ENCODE measurements at regions not wholly inside any gene's neighbourhood (a gene's known extent, or its start where the extent isn't known, plus 50 kb on each side); places are given as distances from the start of the nearest gene placed in this dataset.

GRCh38 chr3:15978801-15979200 lies 181.0 kb upstream of the ANKRD28 start:
- intact Hi-C loops (cut with micrococcal nuclease; ENCODE audit: unreplicated experiment) = no loop called here
- Histone ChIP-seq H3K36me3 (ENCODE audit: control insufficient read depth in 2 of 2, insufficient read depth in 2 of 2, low read length in 1 of 2) (no peaks in the 10 kb centered on the region), H3K4me3 (no peak overlapping the region), H3K4me2 (ENCODE audit: control insufficient read depth, insufficient read depth) (no peak overlapping the region), H3K27me3 (replicated peaks in 1 of 2; ENCODE audit: control insufficient read depth in 2 of 2, insufficient read depth in 2 of 2, low read length in 1 of 2) (no peaks in the 10 kb centered on the region), H2AFZ (ENCODE audit: control insufficient read depth, low read depth, low read length) (no peak overlapping the region), H3K9me3 (replicated peaks; ENCODE audit: control insufficient read depth, insufficient read depth, low read length) (no peaks in the 10 kb centered on the region), H3K9ac (ENCODE audit: control insufficient read depth, insufficient read depth, low read length) (no peak overlapping the region), H4K20me1 (ENCODE audit: control insufficient read depth, insufficient read depth) (no peaks in the 10 kb centered on the region), H3K79me2 (ENCODE audit: control insufficient read depth, insufficient read depth, low read length) (no peaks in the 10 kb centered on the region), H3K27ac (ENCODE audit: control insufficient read depth, insufficient read depth) (no peak overlapping the region), H3K4me1 (ENCODE audit: control insufficient read depth, insufficient read depth, low read length) (no peaks in the 10 kb centered on the region)
- CTCF ChIA-PET = interaction anchor here (1.7 kb wide), 1 partner anchor 9 kb away, joined by 3 read pairs; no protein-coding TSS in a partner anchor
- SMC1A ChIA-PET (ENCODE audit: uncharacterized antibody, unreplicated experiment) = no interaction called here
- FAIRE-seq (no peak), ATAC-seq (no peak), DNase-seq (ENCODE audit: low read depth, low spot score) (no peak)
- BruUV-seq (replicated peaks) = no TSS peak
- in situ Hi-C loops (cut with MboI) = no loop called here
- 81% methylated on average over 2 of the region's 2 CpGs for WGBS (ENCODE audit: insufficient coverage, insufficient replicate concordance, low lambda C conversion rate, missing lambda C conversion rate)
- POLR2A ChIA-PET = no interaction called here
- RAD21 ChIA-PET (ENCODE audit: unreplicated experiment) = interaction anchor here (1.0 kb wide), 1 partner anchor 63 kb away, joined by 3 read pairs; no protein-coding TSS in a partner anchor
- no peak for TF ChIP-seq RAD21 (IDR thresholded peaks at IDR 0.05; ENCODE audit: insufficient read depth, low read depth, low read length)
- no peak for TF ChIP-seq IKZF1 (conservative IDR thresholded peaks at IDR 0.05)
- no peak for TF ChIP-seq JUND (IDR thresholded peaks at IDR 0.05; ENCODE audit: low read depth, low read length)
- TF ChIP-seq CUX1 (IDR thresholded peaks at IDR 0.05; ENCODE audit: insufficient replicate concordance, low read depth, low read length) = no peak
- no peak for TF ChIP-seq IRF3 (IDR thresholded peaks at IDR 0.05)
- TF ChIP-seq KAT2A (conservative IDR thresholded peaks at IDR 0.05; ENCODE audit: control insufficient read depth, low read depth, low read length) = no peak
- no peak for TF ChIP-seq CHD1 (IDR thresholded peaks at IDR 0.05; ENCODE audit: low read depth, low read length)
- no peak for TF ChIP-seq ZNF24 (IDR thresholded peaks at IDR 0.05)
- no peak for TF ChIP-seq BCL3 (IDR thresholded peaks at IDR 0.05; ENCODE audit: borderline replicate concordance, insufficient read depth, low read depth, low read length, poor library complexity, severe bottlenecking)
- TF ChIP-seq MYC (IDR thresholded peaks at IDR 0.05; ENCODE audit: insufficient read depth, insufficient read length, insufficient replicate concordance, low read length, severe bottlenecking) = no peak
- TF ChIP-seq CTCF (IDR thresholded peaks at IDR 0.05 in 2 of 3, conservative IDR thresholded peaks at IDR 0.05 in 1 of 3; ENCODE audit: control insufficient read depth in 2 of 3, extremely low read depth in 1 of 3, insufficient read depth in 1 of 3, low read depth in 3 of 3, low read length in 3 of 3) = no peak

Measured in GM12878 (cell line).